ENCODE measurements at regions not wholly inside any gene's neighbourhood (a gene's known extent, or its start where the extent isn't known, plus 50 kb on each side); places are given as distances from the start of the nearest gene placed in this dataset.

DNA sequence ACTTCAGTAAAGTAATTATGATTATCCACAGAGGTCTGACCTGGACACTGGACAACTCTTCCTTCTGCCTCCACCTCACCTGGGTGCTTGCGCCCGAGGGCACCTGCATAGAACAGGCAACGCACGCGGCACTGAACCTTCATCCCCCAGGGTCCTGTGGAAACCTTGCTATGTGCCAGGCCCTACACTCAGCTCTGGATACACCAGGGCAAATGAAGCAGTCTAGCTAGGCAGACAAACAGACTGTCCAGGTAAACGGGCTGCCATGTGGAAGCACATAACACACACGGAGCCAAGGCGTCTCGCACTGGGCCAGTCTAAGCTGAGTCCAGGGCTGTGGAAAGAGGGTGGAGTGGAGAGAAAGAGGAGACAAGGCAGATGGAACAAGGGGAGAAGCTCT, 109.3 kb upstream of the AFDN start:
- TF ChIP-seq, protein P1, sequence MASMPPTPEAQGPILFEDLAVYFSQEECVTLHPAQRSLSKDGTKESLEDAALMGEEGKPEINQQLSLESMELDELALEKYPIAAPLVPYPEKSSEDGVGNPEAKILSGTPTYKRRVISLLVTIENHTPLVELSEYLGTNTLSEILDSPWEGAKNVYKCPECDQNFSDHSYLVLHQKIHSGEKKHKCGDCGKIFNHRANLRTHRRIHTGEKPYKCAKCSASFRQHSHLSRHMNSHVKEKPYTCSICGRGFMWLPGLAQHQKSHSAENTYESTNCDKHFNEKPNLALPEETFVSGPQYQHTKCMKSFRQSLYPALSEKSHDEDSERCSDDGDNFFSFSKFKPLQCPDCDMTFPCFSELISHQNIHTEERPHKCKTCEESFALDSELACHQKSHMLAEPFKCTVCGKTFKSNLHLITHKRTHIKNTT (CRISPR knock-in tag; IDR thresholded peaks at IDR 0.05), result no peak
- TF ChIP-seq ZNF350 (CRISPR knock-in tag; IDR thresholded peaks at IDR 0.05; ENCODE audit: borderline replicate concordance, low read depth) (no peak), ZC3H13 (CRISPR knock-in tag; IDR thresholded peaks at IDR 0.05) (no peak)
- TF ChIP-seq, protein P2, sequence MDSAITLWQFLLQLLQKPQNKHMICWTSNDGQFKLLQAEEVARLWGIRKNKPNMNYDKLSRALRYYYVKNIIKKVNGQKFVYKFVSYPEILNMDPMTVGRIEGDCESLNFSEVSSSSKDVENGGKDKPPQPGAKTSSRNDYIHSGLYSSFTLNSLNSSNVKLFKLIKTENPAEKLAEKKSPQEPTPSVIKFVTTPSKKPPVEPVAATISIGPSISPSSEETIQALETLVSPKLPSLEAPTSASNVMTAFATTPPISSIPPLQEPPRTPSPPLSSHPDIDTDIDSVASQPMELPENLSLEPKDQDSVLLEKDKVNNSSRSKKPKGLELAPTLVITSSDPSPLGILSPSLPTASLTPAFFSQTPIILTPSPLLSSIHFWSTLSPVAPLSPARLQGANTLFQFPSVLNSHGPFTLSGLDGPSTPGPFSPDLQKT (CRISPR knock-in tag; IDR thresholded peaks at IDR 0.05; ENCODE audit: borderline replicate concordance), result no peak
